ENCODE measurements at regions not wholly inside any gene's neighbourhood (a gene's known extent, or its start where the extent isn't known, plus 50 kb on each side); places are given as distances from the start of the nearest gene placed in this dataset.

- TF ChIP-seq ZBTB33 (IDR thresholded peaks at IDR 0.05) (no peak), CTCF (IDR thresholded peaks at IDR 0.05; ENCODE audit: low read depth, low read length, missing input control) (no peak), JUND (IDR thresholded peaks at IDR 0.05) (no peak), MAX (IDR thresholded peaks at IDR 0.05) (no peak), RAD21 (IDR thresholded peaks at IDR 0.05) (no peak)
Measured at GRCh38 chr11:71138737-71139425, 113.5 kb downstream of the SHANK2 start.

Measured in liver (tissue), 3 donors.